ENCODE measurements at regions not wholly inside any gene's neighbourhood (a gene's known extent, or its start where the extent isn't known, plus 50 kb on each side); places are given as distances from the start of the nearest gene placed in this dataset.
A peak's percentile ranks its signal among the peaks of the same experiment; 100 is the strongest.

- no peak for DNase-seq
Observed at GRCh38 chr4:100130964-100131363, 59.3 kb downstream of the DDIT4L start.

GRCh38 chr4:100130491-100130890 is 59.8 kb downstream of the DDIT4L start:
- DNase-seq, result no peak

GRCh38 chr4:100129774-100130173 is 60.5 kb downstream of the DDIT4L start:
- DNase-seq, result no peak

GRCh38 chr4:100128338-100128737 is 61.9 kb downstream of the DDIT4L start:
- DNase-seq, result no peak

GRCh38 chr4:100124715-100125114 is 65.6 kb downstream of the DDIT4L start:
- no peak for DNase-seq

- DNase-seq, result no peak
Observed at GRCh38 chr4:100118181-100118580, 72.1 kb downstream of the DDIT4L start.

- no peak for DNase-seq
Observed at GRCh38 chr4:100117750-100118149, 72.5 kb downstream of the DDIT4L start.

GRCh38 chr4:100114909-100115308 is 75.4 kb downstream of the DDIT4L start:
- DNase-seq, result no peak

- no peak for DNase-seq
Observed at GRCh38 chr4:100113732-100114131, 76.5 kb downstream of the DDIT4L start.

GRCh38 chr4:100113096-100113495 is 77.2 kb downstream of the DDIT4L start:
- DNase-seq, result no peak

- DNase-seq, result no peak
Observed at GRCh38 chr4:100109921-100110320, 80.3 kb downstream of the DDIT4L start.

- no peak for DNase-seq
Observed at GRCh38 chr4:100108869-100109268, 81.4 kb downstream of the DDIT4L start.

- peak; percentile 27 for DNase-seq
Observed at GRCh38 chr4:100106982-100107381, 83.3 kb downstream of the DDIT4L start.

- DNase-seq, result no peak
Observed at GRCh38 chr4:100103671-100104070, 86.6 kb downstream of the DDIT4L start.

GRCh38 chr4:100100985-100101384 is 89.3 kb downstream of the DDIT4L start:
- DNase-seq, result no peak

- DNase-seq, result no peak
Observed at GRCh38 chr4:100099746-100100145, 90.5 kb downstream of the DDIT4L start.

GRCh38 chr4:100098681-100099080 is 91.6 kb downstream of the DDIT4L start:
- no peak for DNase-seq

- DNase-seq, result no peak
Observed at GRCh38 chr4:100098011-100098545, 92.2 kb downstream of the DDIT4L start.

- peak; percentile 54 for DNase-seq
Observed at GRCh38 chr4:100095729-100096595, 94.3 kb downstream of the DDIT4L start.

- DNase-seq, result peak; percentile 92
Observed at GRCh38 chr4:100093091-100093866, 97.0 kb downstream of the DDIT4L start.

- no peak for DNase-seq
Observed at GRCh38 chr4:100087743-100088142, 102.5 kb downstream of the DDIT4L start.

GRCh38 chr4:100086766-100087431 is 103.4 kb downstream of the DDIT4L start:
- DNase-seq, result no peak

GRCh38 chr4:100084892-100085291 is 105.4 kb downstream of the DDIT4L start:
- no peak for DNase-seq

Measured in CD4-positive, alpha-beta T cell treated with Interferon gamma for 1 hour (primary cell).